ENCODE measurements at regions not wholly inside any gene's neighbourhood (a gene's known extent, or its start where the extent isn't known, plus 50 kb on each side); places are given as distances from the start of the nearest gene placed in this dataset.

DNA sequence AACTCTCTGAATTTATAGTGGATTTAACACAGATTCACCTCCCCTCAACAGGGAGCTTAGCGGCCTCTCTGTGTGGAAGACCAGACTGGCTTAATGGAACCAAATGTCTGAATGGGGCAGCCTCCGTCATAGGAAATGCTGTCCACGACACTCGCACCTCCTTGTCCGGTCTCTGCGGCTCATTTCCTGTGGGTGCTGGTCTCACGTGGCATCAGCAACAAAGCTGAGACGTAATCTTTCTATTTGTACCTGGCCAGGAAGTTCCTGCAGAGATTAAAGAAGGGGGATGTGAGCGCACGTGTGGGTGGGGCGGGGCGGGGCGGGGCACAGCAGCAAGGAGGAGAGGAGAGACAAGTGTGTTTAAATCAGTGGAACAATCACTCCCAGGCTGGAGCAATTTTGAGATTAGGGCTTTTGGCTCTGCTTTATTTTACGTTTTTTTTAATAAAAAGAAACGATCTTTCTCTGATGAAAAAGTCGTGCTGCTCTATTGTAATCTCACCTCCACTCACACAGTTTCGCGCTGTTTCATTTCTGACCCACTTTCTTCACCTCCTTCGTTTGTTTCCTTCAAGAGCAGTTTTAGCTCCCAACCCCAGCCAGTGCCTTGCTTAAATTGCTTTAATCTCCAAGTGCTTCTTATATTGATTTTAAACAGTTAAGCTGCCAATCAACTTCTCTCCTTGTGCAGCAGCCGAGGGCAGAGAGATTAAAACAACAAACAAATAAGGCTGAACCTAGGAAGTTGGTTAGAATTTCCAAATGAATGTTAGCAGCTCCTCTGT lies 132.2 kb upstream of the ASTN2 start:
- DNase-seq: peak; percentile 32

DNA sequence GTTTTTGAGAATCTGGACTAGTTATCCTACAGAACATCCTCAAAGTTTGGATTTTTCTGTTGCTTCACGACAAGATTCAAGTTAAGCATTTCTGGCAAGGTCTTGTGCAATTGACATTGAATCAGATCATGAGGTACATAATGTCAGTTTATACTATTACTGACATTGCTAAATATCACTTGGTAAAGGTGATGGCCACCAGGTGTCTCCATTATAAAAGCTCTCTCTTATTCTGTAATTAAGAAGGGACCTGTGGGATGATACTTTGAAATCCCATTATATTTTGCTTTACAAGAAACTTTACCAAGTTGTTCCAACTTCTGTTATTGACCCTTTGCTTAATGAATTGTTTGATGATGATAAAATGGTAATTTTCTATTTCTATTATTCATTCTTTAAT lies 131.0 kb upstream of the ASTN2 start:
- no peak for DNase-seq

DNA sequence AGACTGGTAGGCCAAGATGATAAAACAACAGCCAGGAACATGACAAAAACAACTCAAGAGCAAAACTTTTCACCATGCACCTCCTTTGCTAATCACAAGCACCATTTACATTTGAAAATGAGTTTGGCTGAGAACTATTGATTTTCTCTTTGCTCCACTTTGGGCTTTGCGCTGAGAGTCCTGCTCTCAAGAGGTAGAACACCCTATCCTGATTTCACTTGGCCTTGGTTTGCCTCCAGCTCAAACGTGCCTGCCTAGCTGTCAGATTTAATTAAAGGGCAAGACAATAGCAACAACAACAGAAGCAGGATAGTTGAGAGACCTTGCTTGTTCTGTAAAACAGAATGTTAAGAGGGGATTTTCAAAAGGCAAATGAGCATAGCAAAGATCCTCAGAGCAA lies 128.2 kb upstream of the ASTN2 start:
- DNase-seq: no peak

DNA sequence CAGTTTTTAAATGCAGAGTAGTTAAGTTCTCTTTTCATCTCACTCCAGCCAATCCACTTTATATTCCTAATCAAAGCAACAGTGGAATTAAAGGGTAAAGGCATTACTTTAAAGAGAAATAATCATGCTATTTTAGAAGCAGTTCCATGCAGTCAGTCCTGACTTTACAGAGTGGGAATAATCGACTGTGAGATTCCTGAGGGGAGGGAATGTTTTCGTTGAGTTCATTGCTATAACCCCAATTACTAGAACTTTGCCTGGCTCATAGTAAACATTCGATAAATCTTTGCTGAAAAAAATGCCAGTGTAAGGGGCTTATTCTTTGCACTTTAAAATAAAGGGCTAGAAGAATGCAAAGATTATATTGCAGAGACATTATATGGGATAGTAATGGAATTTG lies 127.2 kb upstream of the ASTN2 start:
- no peak for DNase-seq

GRCh38 chr9:117541181-117541580 lies 126.3 kb upstream of the ASTN2 start:
- no peak for DNase-seq

GRCh38 chr9:117535973-117536372 lies 121.1 kb upstream of the ASTN2 start:
- DNase-seq: no peak

DNA sequence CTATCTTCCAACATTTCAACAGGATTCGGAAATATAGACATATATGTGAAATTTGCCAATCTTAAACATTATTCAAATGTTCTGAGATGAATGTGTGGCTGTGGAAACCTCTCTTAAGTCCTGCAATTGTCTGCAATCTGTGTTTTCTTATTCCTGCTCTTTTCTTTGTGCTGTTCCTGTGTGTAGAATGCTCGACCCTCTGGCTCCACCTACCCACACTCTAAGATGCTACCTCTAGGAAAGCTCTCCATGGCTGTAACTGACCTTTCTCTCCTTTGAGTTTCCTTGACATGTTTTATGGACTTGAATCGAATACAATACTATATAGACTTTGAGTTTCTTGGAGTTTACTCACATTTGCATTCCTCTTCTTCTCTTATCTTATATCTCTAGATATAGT lies 120.6 kb upstream of the ASTN2 start:
- no peak for DNase-seq

GRCh38 chr9:117528225-117528624 lies 113.4 kb upstream of the ASTN2 start:
- no peak for DNase-seq

DNA sequence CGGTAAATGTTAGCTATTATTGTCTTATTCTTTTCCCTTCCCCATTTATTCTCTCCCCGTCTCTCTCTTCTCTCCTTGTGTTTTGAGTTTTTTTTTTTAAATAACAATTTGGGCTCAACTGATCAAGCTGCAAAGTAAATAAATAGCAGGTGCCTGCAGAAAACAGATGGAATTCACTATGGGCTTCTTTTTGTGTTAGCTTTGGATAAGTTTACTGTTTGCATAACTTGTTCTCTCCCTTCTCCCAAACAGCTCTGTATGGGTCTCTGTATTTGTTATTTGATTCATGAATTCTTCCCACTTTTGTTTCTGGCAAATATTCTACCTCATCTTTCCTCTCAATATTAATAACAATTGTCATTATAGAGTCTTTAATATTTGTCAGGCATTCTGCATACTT lies 111.8 kb upstream of the ASTN2 start:
- no peak for DNase-seq

DNA sequence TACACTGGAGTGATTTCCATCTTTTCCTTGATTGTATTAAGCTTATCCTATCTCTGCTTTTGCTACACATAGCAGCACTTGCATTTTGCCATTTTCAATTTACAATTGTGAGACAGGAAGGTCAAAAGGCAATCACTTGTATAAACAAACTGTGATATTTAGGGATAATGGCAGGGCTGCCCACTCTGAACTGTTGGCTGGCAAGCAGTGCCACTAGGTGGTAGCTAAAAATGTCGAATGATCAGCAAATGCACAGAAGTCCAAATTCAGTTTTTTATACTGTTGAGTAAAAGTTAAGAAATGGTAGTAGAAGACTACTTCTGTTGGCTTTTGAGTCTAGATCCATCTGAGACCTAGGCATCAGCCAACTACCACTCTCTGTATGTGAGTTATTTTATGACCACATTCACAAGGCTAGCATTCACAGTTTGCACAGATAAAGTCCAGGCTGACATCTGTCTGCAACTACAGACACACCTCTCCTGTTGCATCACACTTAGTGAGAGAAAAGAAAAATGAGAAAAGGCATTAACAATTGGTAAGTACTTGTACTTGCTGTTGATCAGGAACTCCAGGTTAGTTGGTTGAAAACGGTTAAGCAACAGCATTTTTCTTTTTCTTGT lies 108.8 kb upstream of the ASTN2 start:
- DNase-seq: no peak

DNA sequence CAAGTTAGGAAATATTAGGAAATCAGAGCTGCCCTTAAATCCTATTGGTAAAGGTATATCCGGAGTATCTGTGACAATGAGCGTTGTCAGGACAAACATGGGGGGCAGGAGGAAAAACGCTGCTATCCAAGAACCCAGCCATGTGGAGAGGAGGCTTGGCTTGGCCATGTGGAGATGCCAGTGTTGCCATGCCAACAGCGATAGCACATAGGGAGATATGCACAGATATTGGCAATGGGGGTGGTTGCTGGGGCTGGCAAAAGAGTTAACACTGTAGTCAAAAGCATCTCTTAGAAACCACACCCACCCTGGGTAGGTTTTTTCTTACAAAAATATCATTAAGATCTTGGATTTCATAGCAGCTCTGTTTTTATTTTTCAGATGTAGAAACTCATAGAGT lies 106.4 kb upstream of the ASTN2 start:
- no peak for DNase-seq

- DNase-seq: no peak
These were observed 102.1 kb upstream of the ASTN2 start for GRCh38 chr9:117516676-117517632.

- no peak for DNase-seq
These were observed 97.1 kb upstream of the ASTN2 start for GRCh38 chr9:117511852-117512481.

DNA sequence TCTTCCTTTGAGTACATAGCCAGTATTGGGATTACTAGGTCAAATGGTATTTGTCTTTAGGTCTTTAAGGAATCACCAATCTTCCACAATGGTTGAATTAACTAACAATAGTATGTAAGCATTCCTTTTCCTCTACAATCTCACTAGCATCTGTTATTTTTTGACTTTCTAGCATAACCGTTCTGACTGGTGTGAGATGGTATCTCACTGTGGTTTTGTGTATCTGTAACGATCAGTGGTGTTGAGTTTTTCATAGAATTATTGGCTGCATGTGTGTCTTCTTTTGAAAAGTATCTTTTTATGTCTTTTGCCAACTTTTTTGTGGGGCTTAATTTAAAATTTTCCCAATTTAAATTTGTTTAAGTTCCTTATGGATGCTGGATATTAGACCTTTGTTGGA lies 81.5 kb upstream of the ASTN2 start:
- no peak for DNase-seq

DNA sequence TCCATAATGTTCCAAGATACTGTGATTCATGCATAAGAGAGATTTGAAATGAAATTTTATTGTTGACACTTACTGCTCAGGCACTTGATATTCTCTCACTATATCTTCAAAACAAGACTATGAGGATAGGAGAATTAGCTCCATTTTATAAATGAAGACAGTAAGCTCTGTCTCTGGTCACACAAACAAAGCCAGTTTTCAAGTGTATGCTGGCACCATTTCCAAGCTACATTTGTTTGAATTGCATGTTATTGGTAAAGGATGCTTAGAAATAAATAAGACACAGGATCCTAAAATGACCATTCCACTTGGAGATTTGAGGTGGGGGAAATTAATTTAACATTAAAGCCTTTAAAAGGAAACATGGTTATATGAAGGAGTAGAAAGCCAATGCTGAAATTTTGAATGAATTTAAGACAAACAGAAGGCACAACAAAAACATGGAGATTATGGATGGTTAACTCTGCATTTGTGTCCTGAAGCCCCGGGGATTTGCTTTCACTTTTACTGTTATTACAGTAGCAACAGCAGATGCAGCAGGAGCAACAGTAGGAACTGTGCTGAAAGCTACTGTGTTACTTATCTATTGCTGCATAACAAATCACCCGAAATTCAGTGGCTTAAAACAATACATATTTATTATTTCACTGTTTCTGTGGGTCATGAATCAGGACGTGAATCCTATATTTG lies 79.7 kb upstream of the ASTN2 start:
- no peak for DNase-seq

DNA sequence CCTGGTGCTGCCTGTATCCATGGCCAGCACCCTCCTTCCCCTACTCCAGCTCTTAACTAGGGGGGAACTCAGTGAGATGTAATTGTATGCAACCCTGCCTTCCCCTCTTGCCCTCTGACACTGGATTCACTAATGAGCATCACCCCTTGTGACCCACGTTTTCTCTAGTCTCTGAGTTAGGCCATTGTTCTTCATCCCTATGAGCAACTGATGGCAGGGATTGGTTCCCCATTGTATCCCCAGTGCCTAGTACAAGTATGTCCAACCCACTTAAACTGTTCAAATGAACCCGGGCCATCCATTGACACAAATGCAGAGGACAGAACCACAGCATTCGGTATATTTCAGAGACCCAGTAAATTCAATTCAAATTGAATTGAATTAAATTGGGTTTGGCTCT lies 77.6 kb upstream of the ASTN2 start:
- no peak for DNase-seq

DNA sequence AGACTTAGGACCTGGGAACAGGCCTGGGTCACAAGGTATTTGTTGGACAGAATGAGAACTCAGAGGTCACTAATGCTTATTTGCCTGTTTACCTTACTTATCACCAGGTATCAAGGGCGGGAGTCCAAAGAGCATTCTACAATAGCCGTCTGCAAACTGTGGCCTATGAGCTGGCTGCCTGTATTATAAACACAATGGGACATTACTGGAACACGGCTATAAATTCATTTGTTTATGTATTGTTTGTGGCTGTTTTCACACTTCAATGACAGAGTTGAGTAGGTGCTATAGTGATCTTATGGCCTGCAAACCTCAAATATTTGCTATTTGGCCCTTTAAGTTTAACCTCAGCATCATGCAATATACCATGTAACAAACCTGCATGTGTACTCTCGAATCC lies 76.6 kb upstream of the ASTN2 start:
- DNase-seq: no peak

- DNase-seq: no peak
These were observed 75.3 kb upstream of the ASTN2 start for GRCh38 chr9:117490199-117490598.

DNA sequence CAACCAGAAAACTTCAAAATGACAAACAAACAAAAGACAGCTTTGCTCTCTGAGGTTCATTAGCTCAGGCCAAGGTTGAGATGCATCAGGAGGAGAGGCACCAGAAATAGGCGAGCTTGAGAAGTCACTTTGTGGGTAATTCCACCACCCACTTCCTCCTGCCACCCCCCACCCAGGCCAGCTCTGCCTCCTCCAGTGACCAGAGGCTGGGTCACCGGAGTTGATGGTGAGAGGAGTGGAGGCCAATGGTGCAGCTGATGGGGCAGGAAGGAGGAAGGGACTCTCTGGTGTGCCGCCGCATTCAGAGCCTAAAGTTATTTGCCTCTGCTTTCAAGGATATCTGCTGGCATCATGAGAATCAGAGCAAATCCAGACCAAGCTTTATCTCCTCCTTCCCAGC lies 73.8 kb upstream of the ASTN2 start:
- no peak for DNase-seq

DNA sequence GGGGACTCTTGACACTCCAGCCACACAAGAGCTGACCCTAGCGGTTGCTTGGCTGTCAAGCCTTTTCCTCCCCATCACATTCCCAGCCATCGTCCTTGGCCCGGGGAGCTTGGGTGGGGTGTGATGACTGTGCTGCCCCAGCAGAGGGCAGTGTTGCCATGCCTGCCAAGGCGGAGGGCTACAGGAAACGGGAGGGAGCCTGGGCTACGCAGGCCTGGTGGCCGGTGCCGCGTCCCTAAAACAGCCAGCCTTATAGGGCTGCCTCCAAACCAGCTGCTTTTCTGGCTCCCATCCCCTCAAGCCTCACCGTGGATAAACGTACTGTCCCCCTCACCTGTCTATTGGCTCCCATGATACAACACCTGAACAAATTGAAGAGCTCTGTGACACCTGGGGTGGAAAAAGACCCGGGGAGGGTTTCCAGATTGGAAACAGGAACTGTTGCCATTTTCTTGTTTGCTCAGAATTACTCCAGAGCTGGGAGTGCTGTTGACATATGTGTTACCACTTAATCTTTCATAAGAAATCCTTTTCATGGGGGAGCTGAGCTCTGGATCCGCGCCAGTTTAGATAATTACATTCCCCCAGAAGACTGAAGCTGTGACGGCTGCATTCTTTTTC lies 72.8 kb upstream of the ASTN2 start:
- no peak for DNase-seq

GRCh38 chr9:117486426-117486825 lies 71.6 kb upstream of the ASTN2 start:
- DNase-seq: no peak

DNA sequence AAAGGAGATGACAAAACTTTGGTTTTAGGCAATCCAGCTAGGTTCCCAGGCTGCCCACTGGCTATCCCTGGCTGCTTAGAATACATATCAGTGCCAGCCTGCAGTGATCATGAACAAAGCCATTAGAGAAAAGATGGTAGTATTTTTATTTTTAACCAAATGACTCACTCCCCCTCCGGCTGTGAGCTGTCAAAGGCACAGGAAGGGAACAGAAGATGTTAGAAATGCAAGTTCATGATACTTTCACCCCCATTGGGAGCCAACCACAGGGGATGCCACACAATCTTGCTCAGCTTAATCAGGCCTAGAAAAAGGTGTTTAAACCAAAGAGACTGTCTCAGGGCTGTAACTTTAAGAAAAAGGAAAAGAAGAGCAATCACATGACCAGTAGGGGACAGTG lies 70.3 kb upstream of the ASTN2 start:
- DNase-seq: no peak

All from central memory CD4-positive, alpha-beta T cell (primary cell).